Panc1 (cell line): ENCODE measurements at regions not wholly inside any gene's neighbourhood (a gene's known extent, or its start where the extent isn't known, plus 50 kb on each side); places are given as distances from the start of the nearest gene placed in this dataset.

Experiments
- ATAC-seq: fragments of 200-7000 bp; cut with Tn5 transposase; 2 replicates; pipeline ENCODE4 v1.9.1; 2020; ENCODE audit warnings: mild to moderate bottlenecking, moderate library complexity
- BruUV-seq: library from RNA; stranded (reverse); fragments of 400-500 nt; replicated peaks from 2 replicates; lab custom pipeline; 2021; lab: Mats Ljungman, UMichigan
- CTCF ChIA-PET: fragments of 300-600 bp; sonication (Branson Sonifier 250); formaldehyde crosslinking; loops from one replicate; lab custom pipeline; 2022; ENCODE audit warnings: antibody characterized with exemption; lab: Charles Lee
- POLR2A ChIA-PET: fragments of 300-600 bp; sonication (Branson Sonifier 250); formaldehyde crosslinking; loops from one replicate; lab custom pipeline; 2022; ENCODE audit warnings: antibody characterized with exemption; lab: Charles Lee
- DNase-seq: peaks from one replicate; pipeline ENCODE4 v3.0.0-alpha.2; 2010; ENCODE audit warnings: low read depth, low spot score
- H3K27ac ChIP-seq: 2 replicates; pipeline ENCODE4 v1.5.1; 2011; ENCODE audit warnings: mild to moderate bottlenecking, low read length, inconsistent platforms
- H3K27me3 ChIP-seq: fragments of 200-500 bp; sonication (Bioruptor generic); 2 replicates; pipeline ENCODE4 v1.6.0; 2014; ENCODE audit warnings: low read length, inconsistent platforms; ENCODE audit not compliant: control insufficient read depth, insufficient read depth
- H3K36me3 ChIP-seq: fragments of 200-500 bp; sonication (Bioruptor generic); 2 replicates; pipeline ENCODE4 v1.5.1; 2014; ENCODE audit warnings: inconsistent platforms, mild to moderate bottlenecking, low read length, moderate library complexity; ENCODE audit not compliant: control insufficient read depth, insufficient read depth
- H3K4me1 ChIP-seq: 2 replicates; pipeline ENCODE4 v1.5.1; 2011; ENCODE audit warnings: inconsistent platforms, mild to moderate bottlenecking, low read length, moderate library complexity; ENCODE audit not compliant: control insufficient read depth, insufficient read depth
- H3K4me3 ChIP-seq, 2 experiments: 2 replicates each; pipeline ENCODE4 v1.5.1; 2011 to 2012; ENCODE audit warnings: low read depth in 2 of 2, low read length in 2 of 2, mild to moderate bottlenecking in 2 of 2, inconsistent platforms in 1 of 2, moderate library complexity in 1 of 2
- H3K9me3 ChIP-seq: fragments of 200-500 bp; sonication (Bioruptor generic); 2 replicates; pipeline ENCODE4 v1.5.1; 2014; ENCODE audit warnings: low read depth, mild to moderate bottlenecking, inconsistent platforms, low read length, moderate library complexity; ENCODE audit not compliant: control insufficient read depth, insufficient read depth
- POLR2AphosphoS5 ChIP-seq: IDR thresholded peaks from 2 replicates; pipeline ENCODE4 v1.6.1; 2012; ENCODE audit warnings: mild to moderate bottlenecking, low read depth, low read length, moderate library complexity
- SIN3A ChIP-seq: IDR thresholded peaks from 2 replicates; pipeline ENCODE4 v1.6.1; 2012; ENCODE audit warnings: low read depth, mild to moderate bottlenecking, low read length, moderate library complexity, borderline replicate concordance; ENCODE audit not compliant: insufficient read depth
- TCF7L2 ChIP-seq: IDR thresholded peaks from 2 replicates; pipeline ENCODE4 v1.6.1; 2011; ENCODE audit warnings: mild to moderate bottlenecking, low read depth, low read length, inconsistent platforms
- in situ Hi-C: cut with HindIII; loops from 2 replicates; pipeline ENCODE4 v1.10.0; 2016; ENCODE audit warnings: low sequenced_read_pairs, low pct_unique_long_range_greater_than_20kb
- intact Hi-C: fragments of 100-400 bp; cut with micrococcal nuclease; formaldehyde crosslinking; loops from one replicate; pipeline ENCODE4 v1.10.0; 2022; ENCODE audit not compliant: unreplicated experiment
- TF ChIP-seq, protein P1 (sequence below), 2 experiments: IDR thresholded peaks; 2 replicates each; pipeline ENCODE4 v1.6.1; 2011 to 2012; ENCODE audit warnings: low read depth in 2 of 2, control low read depth in 1 of 2, low read length in 1 of 2, mild to moderate bottlenecking in 1 of 2, moderate library complexity in 1 of 2; ENCODE audit not compliant: insufficient read depth in 1 of 2
- TF ChIP-seq, protein P2 (sequence below): fragments of 450-650 bp; IDR thresholded peaks from 2 replicates; pipeline ENCODE4 v1.5.1; 2017; ENCODE audit warnings: mild to moderate bottlenecking

GRCh38 chr15:27655056-27655455 lies 444.1 kb downstream of the OCA2 start:
- intact Hi-C loops = no loop called here
- no peak for ATAC-seq
- no peaks in the 10 kb centered on the region for H3K27me3 ChIP-seq
- H3K4me1 ChIP-seq = no peaks in the 10 kb centered on the region
- TF ChIP-seq POLR2AphosphoS5 = no peak
- TF ChIP-seq, protein P1, sequence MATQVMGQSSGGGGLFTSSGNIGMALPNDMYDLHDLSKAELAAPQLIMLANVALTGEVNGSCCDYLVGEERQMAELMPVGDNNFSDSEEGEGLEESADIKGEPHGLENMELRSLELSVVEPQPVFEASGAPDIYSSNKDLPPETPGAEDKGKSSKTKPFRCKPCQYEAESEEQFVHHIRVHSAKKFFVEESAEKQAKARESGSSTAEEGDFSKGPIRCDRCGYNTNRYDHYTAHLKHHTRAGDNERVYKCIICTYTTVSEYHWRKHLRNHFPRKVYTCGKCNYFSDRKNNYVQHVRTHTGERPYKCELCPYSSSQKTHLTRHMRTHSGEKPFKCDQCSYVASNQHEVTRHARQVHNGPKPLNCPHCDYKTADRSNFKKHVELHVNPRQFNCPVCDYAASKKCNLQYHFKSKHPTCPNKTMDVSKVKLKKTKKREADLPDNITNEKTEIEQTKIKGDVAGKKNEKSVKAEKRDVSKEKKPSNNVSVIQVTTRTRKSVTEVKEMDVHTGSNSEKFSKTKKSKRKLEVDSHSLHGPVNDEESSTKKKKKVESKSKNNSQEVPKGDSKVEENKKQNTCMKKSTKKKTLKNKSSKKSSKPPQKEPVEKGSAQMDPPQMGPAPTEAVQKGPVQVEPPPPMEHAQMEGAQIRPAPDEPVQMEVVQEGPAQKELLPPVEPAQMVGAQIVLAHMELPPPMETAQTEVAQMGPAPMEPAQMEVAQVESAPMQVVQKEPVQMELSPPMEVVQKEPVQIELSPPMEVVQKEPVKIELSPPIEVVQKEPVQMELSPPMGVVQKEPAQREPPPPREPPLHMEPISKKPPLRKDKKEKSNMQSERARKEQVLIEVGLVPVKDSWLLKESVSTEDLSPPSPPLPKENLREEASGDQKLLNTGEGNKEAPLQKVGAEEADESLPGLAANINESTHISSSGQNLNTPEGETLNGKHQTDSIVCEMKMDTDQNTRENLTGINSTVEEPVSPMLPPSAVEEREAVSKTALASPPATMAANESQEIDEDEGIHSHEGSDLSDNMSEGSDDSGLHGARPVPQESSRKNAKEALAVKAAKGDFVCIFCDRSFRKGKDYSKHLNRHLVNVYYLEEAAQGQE (IDR thresholded peaks at IDR 0.05; ENCODE audit: insufficient read depth in 1 of 2, low read depth in 2 of 2, low read length in 1 of 2) = no peak
- no peak for TF ChIP-seq TCF7L2
- TF ChIP-seq, protein P2, sequence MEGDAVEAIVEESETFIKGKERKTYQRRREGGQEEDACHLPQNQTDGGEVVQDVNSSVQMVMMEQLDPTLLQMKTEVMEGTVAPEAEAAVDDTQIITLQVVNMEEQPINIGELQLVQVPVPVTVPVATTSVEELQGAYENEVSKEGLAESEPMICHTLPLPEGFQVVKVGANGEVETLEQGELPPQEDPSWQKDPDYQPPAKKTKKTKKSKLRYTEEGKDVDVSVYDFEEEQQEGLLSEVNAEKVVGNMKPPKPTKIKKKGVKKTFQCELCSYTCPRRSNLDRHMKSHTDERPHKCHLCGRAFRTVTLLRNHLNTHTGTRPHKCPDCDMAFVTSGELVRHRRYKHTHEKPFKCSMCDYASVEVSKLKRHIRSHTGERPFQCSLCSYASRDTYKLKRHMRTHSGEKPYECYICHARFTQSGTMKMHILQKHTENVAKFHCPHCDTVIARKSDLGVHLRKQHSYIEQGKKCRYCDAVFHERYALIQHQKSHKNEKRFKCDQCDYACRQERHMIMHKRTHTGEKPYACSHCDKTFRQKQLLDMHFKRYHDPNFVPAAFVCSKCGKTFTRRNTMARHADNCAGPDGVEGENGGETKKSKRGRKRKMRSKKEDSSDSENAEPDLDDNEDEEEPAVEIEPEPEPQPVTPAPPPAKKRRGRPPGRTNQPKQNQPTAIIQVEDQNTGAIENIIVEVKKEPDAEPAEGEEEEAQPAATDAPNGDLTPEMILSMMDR = no peak
- no peak for TF ChIP-seq SIN3A
- POLR2A ChIA-PET = no interaction called here
- no peaks in the 10 kb centered on the region for H3K36me3 ChIP-seq
- no peak for DNase-seq
- CTCF ChIA-PET = no interaction called here
- 0 out of 2 replicates have a peak, but pooled peaks cover 2% of the 10 kb centered on the region for H3K9me3 ChIP-seq
- H3K4me3 ChIP-seq = no peak overlapping the region
- BruUV-seq = no TSS peak
- in situ Hi-C loops = no loop called here
- no peak overlapping the region for H3K27ac ChIP-seq

DNA sequence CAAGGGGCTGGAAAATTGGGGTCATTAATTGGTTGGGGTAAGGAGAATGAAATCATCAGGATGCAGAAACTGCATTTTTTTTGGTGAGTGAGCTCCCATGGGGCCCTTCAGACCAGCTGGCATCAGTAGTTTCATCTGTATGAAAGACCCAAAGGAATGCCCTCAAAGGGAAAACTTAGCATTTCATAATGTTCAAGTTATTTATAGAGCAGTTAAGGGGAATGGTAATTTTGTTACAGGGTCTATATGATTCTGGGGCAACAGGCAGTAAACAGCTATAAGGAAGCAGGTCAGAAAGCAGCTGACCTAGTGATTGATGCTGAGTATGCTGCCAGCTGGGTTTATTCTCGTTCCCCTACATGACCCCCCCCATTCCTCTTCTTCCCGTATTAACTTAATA lies 448.9 kb downstream of the OCA2 start:
- no TSS peak for BruUV-seq
- no peak for ATAC-seq

More for the DNA sequence above, 448.9 kb downstream of the OCA2 start:
- DNase-seq = no peak
- Histone ChIP-seq H3K27ac (no peak overlapping the region), H3K27me3 (no peaks in the 10 kb centered on the region), H3K4me1 (no peaks in the 10 kb centered on the region), H3K4me3 (no peak overlapping the region), H3K36me3 (no peaks in the 10 kb centered on the region), H3K9me3 (0 out of 2 replicates have a peak, but pooled peaks cover 2% of the 10 kb centered on the region)
- in situ Hi-C loops (no loop called here), intact Hi-C loops (no loop called here)
- POLR2A ChIA-PET = no interaction called here
- CTCF ChIA-PET = no interaction called here
- TF ChIP-seq, protein P1 (IDR thresholded peaks at IDR 0.05; ENCODE audit: insufficient read depth in 1 of 2, low read depth in 2 of 2, low read length in 1 of 2) = no peak
- no peak for TF ChIP-seq SIN3A
- TF ChIP-seq, protein P2 = no peak
- no peak for TF ChIP-seq TCF7L2
- no peak for TF ChIP-seq POLR2AphosphoS5
